ENCODE measurements at regions not wholly inside any gene's neighbourhood (a gene's known extent, or its start where the extent isn't known, plus 50 kb on each side); places are given as distances from the start of the nearest gene placed in this dataset.

GRCh38 chr16:62102588-62102987 is 66.3 kb upstream of the CDH8 start:
- H3K4me3 Mint-ChIP-seq: no peak overlapping the region
- H3K27ac Mint-ChIP-seq: no peak overlapping the region
- H3K9me3 Mint-ChIP-seq: no peaks in the 10 kb centered on the region
- H3K4me1 Mint-ChIP-seq: no peaks in the 10 kb centered on the region
- no peaks in the 10 kb centered on the region for H3K27me3 Mint-ChIP-seq (ENCODE audit: low read depth)
- no peaks in the 10 kb centered on the region for H3K36me3 Mint-ChIP-seq (ENCODE audit: low read depth)
- TF ChIP-seq CTCF (IDR thresholded peaks at IDR 0.05; ENCODE audit: unreplicated experiment in 3 of 3): no peak

GRCh38 chr16:62100651-62101050 is 64.4 kb upstream of the CDH8 start:
- no peak for TF ChIP-seq CTCF (IDR thresholded peaks at IDR 0.05; ENCODE audit: unreplicated experiment in 3 of 3)
- no peaks in the 10 kb centered on the region for H3K27me3 Mint-ChIP-seq (ENCODE audit: low read depth)

GRCh38 chr16:62089715-62090114 is 53.5 kb upstream of the CDH8 start:
- Mint-ChIP-seq H3K27ac (no peak overlapping the region), H3K9me3 (no peaks in the 10 kb centered on the region), H3K36me3 (ENCODE audit: low read depth) (no peaks in the 10 kb centered on the region), H3K4me1 (no peaks in the 10 kb centered on the region), H3K27me3 (ENCODE audit: low read depth) (peaks cover 3% of the 10 kb centered on the region), H3K4me3 (no peak overlapping the region)
- no peak for TF ChIP-seq CTCF (IDR thresholded peaks at IDR 0.05; ENCODE audit: unreplicated experiment in 3 of 3)

More at GRCh38 chr16:62100651-62101050, 64.4 kb upstream of the CDH8 start:
- Mint-ChIP-seq H3K4me1 (no peaks in the 10 kb centered on the region), H3K27ac (no peak overlapping the region), H3K4me3 (no peak overlapping the region), H3K9me3 (no peaks in the 10 kb centered on the region), H3K36me3 (ENCODE audit: low read depth) (no peaks in the 10 kb centered on the region)

- H3K4me1 Mint-ChIP-seq: no peaks in the 10 kb centered on the region
- no peak overlapping the region for H3K27ac Mint-ChIP-seq
- H3K27me3 Mint-ChIP-seq (ENCODE audit: low read depth): peaks cover 3% of the 10 kb centered on the region
- no peaks in the 10 kb centered on the region for H3K9me3 Mint-ChIP-seq
- TF ChIP-seq CTCF (IDR thresholded peaks at IDR 0.05; ENCODE audit: unreplicated experiment in 3 of 3): no peak
- no peak overlapping the region for H3K4me3 Mint-ChIP-seq
- no peaks in the 10 kb centered on the region for H3K36me3 Mint-ChIP-seq (ENCODE audit: low read depth)
Observed at GRCh38 chr16:62088731-62089410, 52.6 kb upstream of the CDH8 start.

Measured in nephron (organoid).